GM11168 (cell line): ENCODE measurements at regions not wholly inside any gene's neighbourhood (a gene's known extent, or its start where the extent isn't known, plus 50 kb on each side); places are given as distances from the start of the nearest gene placed in this dataset.

Experiments
- in situ Hi-C: fragments of 300-500 bp; cut with MboI; formaldehyde crosslinking; loops from one replicate; pipeline ENCODE4 v1.12.0; 2022; ENCODE audit warnings: low sequenced_read_pairs; ENCODE audit not compliant: unreplicated experiment

GRCh38 chr6:145381941-145382340 is 353.4 kb downstream of the EPM2A start:
- in situ Hi-C loops: no loop called here

- in situ Hi-C loops: no loop called here
Observed at GRCh38 chr6:145383428-145383827, 351.9 kb downstream of the EPM2A start.

GRCh38 chr6:145384503-145384902 is 350.8 kb downstream of the EPM2A start:
- in situ Hi-C loops: no loop called here

GRCh38 chr6:145396499-145396898 is 338.8 kb downstream of the EPM2A start:
- in situ Hi-C loops: no loop called here

- in situ Hi-C loops: no loop called here
Observed at GRCh38 chr6:145400508-145400907, 334.8 kb downstream of the EPM2A start.

GRCh38 chr6:145405006-145405551 is 330.2 kb downstream of the EPM2A start:
- in situ Hi-C loops: no loop called here

- in situ Hi-C loops: no loop called here
Observed at GRCh38 chr6:145406783-145407182, 328.5 kb downstream of the EPM2A start.

- in situ Hi-C loops: no loop called here
Observed at GRCh38 chr6:145415616-145416015, 319.7 kb downstream of the EPM2A start.

- in situ Hi-C loops: no loop called here
Observed at GRCh38 chr6:145420599-145420998, 314.7 kb downstream of the EPM2A start.

GRCh38 chr6:145423936-145424335 is 311.4 kb downstream of the EPM2A start:
- in situ Hi-C loops: no loop called here

GRCh38 chr6:145427232-145427631 is 308.1 kb downstream of the EPM2A start:
- in situ Hi-C loops: no loop called here

- in situ Hi-C loops: no loop called here
Observed at GRCh38 chr6:145428706-145429105, 306.6 kb downstream of the EPM2A start.

GRCh38 chr6:145442110-145442509 is 293.2 kb downstream of the EPM2A start:
- in situ Hi-C loops: no loop called here

GRCh38 chr6:145445674-145446073 is 289.6 kb downstream of the EPM2A start:
- in situ Hi-C loops: no loop called here

- in situ Hi-C loops: no loop called here
Observed at GRCh38 chr6:145451029-145451428, 284.3 kb downstream of the EPM2A start.

- in situ Hi-C loops: no loop called here
Observed at GRCh38 chr6:145453376-145453775, 281.9 kb downstream of the EPM2A start.

- in situ Hi-C loops: no loop called here
Observed at GRCh38 chr6:145454006-145454405, 281.3 kb downstream of the EPM2A start.

GRCh38 chr6:145457556-145457955 is 277.8 kb downstream of the EPM2A start:
- in situ Hi-C loops: no loop called here

- in situ Hi-C loops: no loop called here
Observed at GRCh38 chr6:145468534-145468933, 266.8 kb downstream of the EPM2A start.

- in situ Hi-C loops: no loop called here
Observed at GRCh38 chr6:145469021-145469420, 266.3 kb downstream of the EPM2A start.

- in situ Hi-C loops: no loop called here
Observed at GRCh38 chr6:145475794-145476396, 259.4 kb downstream of the EPM2A start.

GRCh38 chr6:145480024-145480423 is 255.3 kb downstream of the EPM2A start:
- in situ Hi-C loops: no loop called here
